GM12872 (cell line): ENCODE measurements at regions not wholly inside any gene's neighbourhood (a gene's known extent, or its start where the extent isn't known, plus 50 kb on each side); places are given as distances from the start of the nearest gene placed in this dataset.
A peak's percentile ranks its signal among the peaks of the same experiment; 100 is the strongest.

ENCODE experiments used
- TF ChIP-seq, protein P1 (sequence below): IDR thresholded peaks from 3 replicates; pipeline ENCODE4 v1.5.1; 2011; ENCODE audit warnings: low read depth, mild to moderate bottlenecking, low read length, moderate library complexity; ENCODE audit not compliant: insufficient read depth

DNA sequence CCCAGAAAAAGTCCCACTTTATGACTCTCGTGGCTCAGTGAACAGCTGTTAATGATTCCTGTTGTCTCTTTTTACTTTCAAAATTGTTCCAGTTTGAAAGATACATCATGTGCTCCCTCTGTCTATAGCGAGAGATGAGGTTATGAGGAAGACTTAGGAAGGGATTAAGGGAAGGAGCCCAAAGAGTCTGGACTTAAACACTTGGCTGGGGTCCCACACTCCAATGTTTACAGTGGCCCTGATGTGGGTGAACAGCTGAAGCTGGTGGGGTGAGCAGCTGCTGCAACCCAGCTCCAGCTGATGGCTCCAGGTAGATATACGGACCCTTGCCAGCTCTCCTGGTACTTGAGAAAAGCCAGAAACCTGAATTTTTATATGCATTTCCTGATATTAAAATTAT is 84.5 kb upstream of the PLET1 start:
- TF ChIP-seq, protein P1, sequence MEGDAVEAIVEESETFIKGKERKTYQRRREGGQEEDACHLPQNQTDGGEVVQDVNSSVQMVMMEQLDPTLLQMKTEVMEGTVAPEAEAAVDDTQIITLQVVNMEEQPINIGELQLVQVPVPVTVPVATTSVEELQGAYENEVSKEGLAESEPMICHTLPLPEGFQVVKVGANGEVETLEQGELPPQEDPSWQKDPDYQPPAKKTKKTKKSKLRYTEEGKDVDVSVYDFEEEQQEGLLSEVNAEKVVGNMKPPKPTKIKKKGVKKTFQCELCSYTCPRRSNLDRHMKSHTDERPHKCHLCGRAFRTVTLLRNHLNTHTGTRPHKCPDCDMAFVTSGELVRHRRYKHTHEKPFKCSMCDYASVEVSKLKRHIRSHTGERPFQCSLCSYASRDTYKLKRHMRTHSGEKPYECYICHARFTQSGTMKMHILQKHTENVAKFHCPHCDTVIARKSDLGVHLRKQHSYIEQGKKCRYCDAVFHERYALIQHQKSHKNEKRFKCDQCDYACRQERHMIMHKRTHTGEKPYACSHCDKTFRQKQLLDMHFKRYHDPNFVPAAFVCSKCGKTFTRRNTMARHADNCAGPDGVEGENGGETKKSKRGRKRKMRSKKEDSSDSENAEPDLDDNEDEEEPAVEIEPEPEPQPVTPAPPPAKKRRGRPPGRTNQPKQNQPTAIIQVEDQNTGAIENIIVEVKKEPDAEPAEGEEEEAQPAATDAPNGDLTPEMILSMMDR = no peak

DNA sequence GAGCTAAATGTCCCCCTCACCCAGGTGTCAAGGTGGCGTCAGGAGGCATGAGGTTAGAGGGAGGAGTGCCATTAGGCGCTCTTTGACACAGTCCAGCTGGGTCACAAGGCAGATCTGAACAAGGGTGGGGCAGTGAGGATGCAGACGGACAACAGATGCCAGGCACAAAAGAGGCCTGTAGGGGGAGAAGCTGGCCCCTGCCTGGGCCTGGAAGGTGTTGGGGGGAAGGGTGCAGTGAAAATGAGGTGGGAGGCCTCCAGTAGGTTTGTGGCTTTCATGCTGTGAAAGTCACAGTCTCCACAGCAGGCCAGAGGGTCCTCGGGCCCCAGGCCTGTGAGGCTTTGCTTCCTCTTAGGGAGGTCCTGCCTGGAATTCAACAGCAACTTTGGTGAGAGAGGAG is 85.0 kb upstream of the PLET1 start:
- TF ChIP-seq, protein P1 = 0 out of 3 replicates have a peak, but pooled peaks have one; percentile 28

DNA sequence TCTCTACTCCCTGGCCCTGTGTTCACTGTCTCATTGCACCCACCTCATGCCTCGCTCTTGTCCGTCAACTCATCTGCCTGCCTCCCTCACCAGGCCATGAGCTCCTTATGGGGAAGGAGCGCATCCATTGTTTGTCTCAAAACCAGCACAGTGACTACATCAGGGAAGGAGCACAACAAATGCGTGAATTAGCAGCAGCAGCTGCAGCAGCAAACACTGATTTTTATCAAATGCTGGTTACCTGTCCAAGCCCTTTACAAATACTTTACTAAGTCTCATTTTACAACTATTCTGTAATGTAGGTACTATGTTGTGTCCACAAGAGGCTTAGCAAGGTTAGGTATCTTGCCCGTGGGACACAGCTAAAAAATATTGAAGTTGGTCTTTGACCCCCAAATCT is 85.9 kb upstream of the PLET1 start:
- TF ChIP-seq, protein P1 = no peak

- TF ChIP-seq, protein P1 = no peak
Observed at GRCh38 chr11:112348480-112349029, 87.9 kb upstream of the PLET1 start.

DNA sequence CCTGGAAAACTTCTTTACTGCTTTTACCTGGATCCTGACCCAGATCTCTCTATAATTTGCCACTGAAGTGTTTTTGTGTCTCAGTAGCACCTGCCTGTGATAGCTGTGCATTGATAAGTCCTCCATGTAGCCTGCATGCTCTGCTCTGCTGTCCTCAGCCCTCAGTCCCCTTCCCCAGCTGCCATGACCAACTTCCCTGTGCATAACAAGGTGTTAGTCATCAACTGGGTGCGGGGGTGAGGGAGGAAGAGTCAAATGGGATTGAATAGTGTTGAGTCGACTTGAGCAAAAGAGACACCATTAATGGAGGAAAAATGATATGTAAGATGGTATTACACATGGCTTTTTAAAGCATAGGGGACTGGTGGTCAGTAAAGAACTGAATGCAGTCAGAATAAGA is 92.2 kb upstream of the PLET1 start:
- TF ChIP-seq, protein P1 = no peak

- TF ChIP-seq, protein P1 = no peak
Observed at GRCh38 chr11:112354364-112354763, 93.7 kb upstream of the PLET1 start.

GRCh38 chr11:112355726-112356125 is 95.1 kb upstream of the PLET1 start:
- TF ChIP-seq, protein P1 = peak; percentile 50; the same call in 1 of the 3 replicates
